ENCODE measurements at regions not wholly inside any gene's neighbourhood (a gene's known extent, or its start where the extent isn't known, plus 50 kb on each side); places are given as distances from the start of the nearest gene placed in this dataset.

- no peak for TF ChIP-seq CTCF (IDR thresholded peaks at IDR 0.05)
- TF ChIP-seq POLR2A (IDR thresholded peaks at IDR 0.05), result no peak
Observed at GRCh38 chr11:133776671-133777367, 68.5 kb downstream of the SPATA19 start.

Measured in right lobe of liver (tissue), 4 donors.